ENCODE measurements at regions not wholly inside any gene's neighbourhood (a gene's known extent, or its start where the extent isn't known, plus 50 kb on each side); places are given as distances from the start of the nearest gene placed in this dataset. TPM values are rescaled to one million over a fixed set of nuclear protein-coding genes. Genes with fewer than 3 reads are reported as not detected.

DNA sequence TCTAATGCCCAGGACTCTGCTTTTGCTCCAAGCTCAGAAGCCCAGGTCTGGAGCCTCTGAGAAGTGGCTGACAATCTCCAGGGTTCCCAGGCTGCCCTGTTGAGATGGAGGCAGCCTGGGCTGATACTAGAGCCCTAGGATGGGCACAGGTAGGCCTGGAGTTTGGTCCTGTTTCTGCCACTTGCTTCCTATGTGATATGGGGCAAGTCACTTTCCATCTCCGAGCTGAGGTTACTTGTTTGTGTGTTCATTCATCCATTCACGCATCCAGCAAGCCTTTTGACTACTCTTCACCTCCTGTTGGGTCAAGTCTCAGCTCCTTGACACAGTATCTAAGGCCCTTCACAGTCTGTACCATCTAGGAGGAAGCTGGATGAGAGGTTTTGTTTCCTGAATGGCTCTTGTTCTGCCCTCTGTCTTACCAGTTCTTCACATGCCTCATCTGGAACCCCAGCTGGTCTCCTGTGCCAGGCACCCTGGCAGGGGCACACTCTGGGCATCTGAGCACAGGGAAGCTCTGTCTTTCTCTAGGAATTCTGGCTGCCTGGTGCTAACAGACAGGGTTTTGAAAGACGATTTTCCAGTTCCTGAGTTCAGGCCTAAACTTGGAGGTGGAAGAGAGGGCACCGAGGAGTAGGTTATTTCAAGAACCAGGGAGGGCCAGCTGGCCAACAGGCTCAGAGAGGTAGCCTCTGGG, 53.2 kb upstream of the AMPD3 start:
- no peak for DNase-seq (ENCODE audit: low spot score)
- Histone ChIP-seq H3K36me3 (ENCODE audit: insufficient read depth, low read length) (no peaks in the 10 kb centered on the region), H4K20me1 (ENCODE audit: insufficient read depth, low read length) (no peaks in the 10 kb centered on the region), H3K79me2 (ENCODE audit: insufficient read depth, low read depth, low read length) (no peaks in the 10 kb centered on the region), H3K9me2 (ENCODE audit: insufficient read depth, low read length) (no peaks in the 10 kb centered on the region), H3K9me3 (ENCODE audit: low read length) (no peaks in the 10 kb centered on the region), H3K27ac (ENCODE audit: low read depth, low read length, poor library complexity, severe bottlenecking) (no peak overlapping the region), H3K4me1 (ENCODE audit: insufficient read depth, low read length, poor library complexity, severe bottlenecking) (no peaks in the 10 kb centered on the region), H3K4me3 (ENCODE audit: low read depth, low read length, poor library complexity, severe bottlenecking) (no peak overlapping the region), H3K4me2 (ENCODE audit: low read length) (no peak overlapping the region), H2AFZ (ENCODE audit: low read length) (no peak overlapping the region)
- CTCF ChIA-PET (ENCODE audit: unreplicated experiment) = no interaction called here
- no TSS peak for BruUV-seq (replicated peaks)
- intact Hi-C loops (cut with micrococcal nuclease; ENCODE audit: unreplicated experiment) = no loop called here
- POLR2A ChIA-PET = interaction anchor here (1.1 to 1.5 kb wide), 2 partner anchors 11 to 330 kb away, joined by 3 read pairs; no protein-coding TSS in a partner anchor
- TF ChIP-seq, protein P1, sequence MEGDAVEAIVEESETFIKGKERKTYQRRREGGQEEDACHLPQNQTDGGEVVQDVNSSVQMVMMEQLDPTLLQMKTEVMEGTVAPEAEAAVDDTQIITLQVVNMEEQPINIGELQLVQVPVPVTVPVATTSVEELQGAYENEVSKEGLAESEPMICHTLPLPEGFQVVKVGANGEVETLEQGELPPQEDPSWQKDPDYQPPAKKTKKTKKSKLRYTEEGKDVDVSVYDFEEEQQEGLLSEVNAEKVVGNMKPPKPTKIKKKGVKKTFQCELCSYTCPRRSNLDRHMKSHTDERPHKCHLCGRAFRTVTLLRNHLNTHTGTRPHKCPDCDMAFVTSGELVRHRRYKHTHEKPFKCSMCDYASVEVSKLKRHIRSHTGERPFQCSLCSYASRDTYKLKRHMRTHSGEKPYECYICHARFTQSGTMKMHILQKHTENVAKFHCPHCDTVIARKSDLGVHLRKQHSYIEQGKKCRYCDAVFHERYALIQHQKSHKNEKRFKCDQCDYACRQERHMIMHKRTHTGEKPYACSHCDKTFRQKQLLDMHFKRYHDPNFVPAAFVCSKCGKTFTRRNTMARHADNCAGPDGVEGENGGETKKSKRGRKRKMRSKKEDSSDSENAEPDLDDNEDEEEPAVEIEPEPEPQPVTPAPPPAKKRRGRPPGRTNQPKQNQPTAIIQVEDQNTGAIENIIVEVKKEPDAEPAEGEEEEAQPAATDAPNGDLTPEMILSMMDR (conservative IDR thresholded peaks at IDR 0.05; ENCODE audit: low read length) = no peak
- TF ChIP-seq EZH2phosphoT487 (IDR thresholded peaks at IDR 0.05; ENCODE audit: borderline replicate concordance, low read depth, low read length) = no peak

Small RNAs in the stretch of these regions (small RNA-seq; reads per million reads assigned to genes)
- gene RNU6ATAC33P = not detected
